Muscle of leg (tissue), 3 donors: ENCODE measurements at regions not wholly inside any gene's neighbourhood (a gene's known extent, or its start where the extent isn't known, plus 50 kb on each side); places are given as distances from the start of the nearest gene placed in this dataset.

Experiments
- DNase-seq: peaks from one replicate; pipeline ENCODE4 v3.0.0; 2013
- H3K27ac ChIP-seq: one replicate; pipeline ENCODE4 v1.5.1; 2013; ENCODE audit warnings: mild to moderate bottlenecking, low read length, control low read depth
- H3K27me3 ChIP-seq: one replicate; pipeline ENCODE4 v1.6.1; 2013; ENCODE audit warnings: low read length; ENCODE audit not compliant: control insufficient read depth, insufficient read depth
- H3K36me3 ChIP-seq: one replicate; pipeline ENCODE4 v1.6.1; 2013; ENCODE audit warnings: low read length; ENCODE audit not compliant: control insufficient read depth, insufficient read depth
- H3K4me1 ChIP-seq: one replicate; pipeline ENCODE4 v1.6.1; 2013; ENCODE audit warnings: low read length; ENCODE audit not compliant: control insufficient read depth, insufficient read depth
- H3K4me3 ChIP-seq: one replicate; pipeline ENCODE4 v1.5.1; 2013; ENCODE audit warnings: low read length, control low read depth
- H3K9me3 ChIP-seq: replicated peaks from 2 replicates; pipeline ENCODE4 v1.6.1; 2013; ENCODE audit warnings: low read depth, low read length; ENCODE audit not compliant: control insufficient read depth
- WGBS: methylation state at CpG from one replicate; pipeline ENCODE4 v1.1.5; 2013; ENCODE audit warnings: missing lambda C conversion rate; ENCODE audit not compliant: insufficient coverage; 5-methylcytosine and 5-hydroxymethylcytosine counted together

- no CpG with 5 or more reads among the region's 2 CpGs for WGBS
- H3K9me3 ChIP-seq, result peaks cover 4% of the 10 kb centered on the region
- no peak overlapping the region for H3K4me3 ChIP-seq
- H3K4me1 ChIP-seq, result no peaks in the 10 kb centered on the region
- no peak overlapping the region for H3K27ac ChIP-seq
- H3K36me3 ChIP-seq, result no peaks in the 10 kb centered on the region
- no peak for DNase-seq
- no peaks in the 10 kb centered on the region for H3K27me3 ChIP-seq
These were observed 1247.3 kb downstream of the SLITRK1 start for GRCh38 chr13:82634946-82635345.

- WGBS, result no CpG with 5 or more reads among the region's 1 CpG
- Histone ChIP-seq H3K27ac (no peak overlapping the region), H3K9me3 (no peaks in the 10 kb centered on the region), H3K4me1 (no peaks in the 10 kb centered on the region), H3K4me3 (no peak overlapping the region), H3K36me3 (no peaks in the 10 kb centered on the region), H3K27me3 (no peaks in the 10 kb centered on the region)
- no peak for DNase-seq
These were observed 1255.1 kb downstream of the SLITRK1 start for GRCh38 chr13:82627183-82627582.

GRCh38 chr13:82625717-82626116 lies 1256.6 kb downstream of the SLITRK1 start:
- Histone ChIP-seq H3K9me3 (no peaks in the 10 kb centered on the region), H3K27ac (no peak overlapping the region)
- no CpG with 5 or more reads among the region's 3 CpGs for WGBS

GRCh38 chr13:82615043-82615442 lies 1267.2 kb downstream of the SLITRK1 start:
- H3K27me3 ChIP-seq, result no peaks in the 10 kb centered on the region
- DNase-seq, result no peak
- H3K4me1 ChIP-seq, result no peaks in the 10 kb centered on the region
- H3K9me3 ChIP-seq, result no peaks in the 10 kb centered on the region
- no CpG with 5 or more reads among the region's 1 CpG for WGBS
- H3K4me3 ChIP-seq, result no peak overlapping the region
- H3K36me3 ChIP-seq, result no peaks in the 10 kb centered on the region
- H3K27ac ChIP-seq, result no peak overlapping the region

More at GRCh38 chr13:82625717-82626116, 1256.6 kb downstream of the SLITRK1 start:
- H3K27me3 ChIP-seq, result no peaks in the 10 kb centered on the region
- no peaks in the 10 kb centered on the region for H3K4me1 ChIP-seq
- DNase-seq, result no peak
- H3K36me3 ChIP-seq, result no peaks in the 10 kb centered on the region
- no peak overlapping the region for H3K4me3 ChIP-seq

- Histone ChIP-seq H3K27ac (no peak overlapping the region), H3K27me3 (no peaks in the 10 kb centered on the region), H3K9me3 (no peaks in the 10 kb centered on the region), H3K36me3 (no peaks in the 10 kb centered on the region), H3K4me1 (no peaks in the 10 kb centered on the region), H3K4me3 (no peak overlapping the region)
- 100% methylated on average over 1 of the region's 2 CpGs for WGBS
- no peak for DNase-seq
These were observed 1268.2 kb downstream of the SLITRK1 start for GRCh38 chr13:82614086-82614485.

- WGBS, result no CpG with 5 or more reads among the region's 1 CpG
- Histone ChIP-seq H3K27ac (no peak overlapping the region), H3K4me1 (no peaks in the 10 kb centered on the region), H3K9me3 (peaks cover 4% of the 10 kb centered on the region), H3K36me3 (no peaks in the 10 kb centered on the region), H3K4me3 (no peak overlapping the region), H3K27me3 (no peaks in the 10 kb centered on the region)
- no peak for DNase-seq
These were observed 1276.3 kb downstream of the SLITRK1 start for GRCh38 chr13:82606008-82606407.

- no peaks in the 10 kb centered on the region for H3K36me3 ChIP-seq
- no peak overlapping the region for H3K4me3 ChIP-seq
- H3K27me3 ChIP-seq, result no peaks in the 10 kb centered on the region
- DNase-seq, result no peak
- no peaks in the 10 kb centered on the region for H3K4me1 ChIP-seq
- WGBS, result 91% methylated on average over 5 of the region's 6 CpGs
- no peak overlapping the region for H3K27ac ChIP-seq
- no peaks in the 10 kb centered on the region for H3K9me3 ChIP-seq
These were observed 1284.5 kb downstream of the SLITRK1 start for GRCh38 chr13:82597747-82598146.

- Histone ChIP-seq H3K36me3 (no peaks in the 10 kb centered on the region), H3K4me3 (no peak overlapping the region), H3K27me3 (no peaks in the 10 kb centered on the region), H3K9me3 (no peaks in the 10 kb centered on the region), H3K4me1 (no peaks in the 10 kb centered on the region), H3K27ac (no peak overlapping the region)
- no peak for DNase-seq
- WGBS, result no CpG with 5 or more reads among the region's 1 CpG
These were observed 1289.0 kb downstream of the SLITRK1 start for GRCh38 chr13:82593239-82593638.

- Histone ChIP-seq H3K36me3 (no peaks in the 10 kb centered on the region), H3K4me1 (no peaks in the 10 kb centered on the region), H3K9me3 (peaks cover 3% of the 10 kb centered on the region), H3K27me3 (no peaks in the 10 kb centered on the region), H3K27ac (no peak overlapping the region), H3K4me3 (no peak overlapping the region)
- DNase-seq, result no peak
- WGBS, result 71% methylated on average over 3 of the region's 3 CpGs
These were observed 1310.6 kb downstream of the SLITRK1 start for GRCh38 chr13:82571653-82572052.

- Histone ChIP-seq H3K27ac (no peak overlapping the region), H3K4me1 (no peaks in the 10 kb centered on the region), H3K36me3 (no peaks in the 10 kb centered on the region), H3K4me3 (no peak overlapping the region), H3K9me3 (no peaks in the 10 kb centered on the region), H3K27me3 (no peaks in the 10 kb centered on the region)
- DNase-seq, result no peak
- no CpG with 5 or more reads among the region's 1 CpG for WGBS
These were observed 1312.7 kb downstream of the SLITRK1 start for GRCh38 chr13:82569581-82569980.

- 85% methylated on average over 4 of the region's 5 CpGs for WGBS
- DNase-seq, result no peak
- no peaks in the 10 kb centered on the region for H3K4me1 ChIP-seq
- no peaks in the 10 kb centered on the region for H3K27me3 ChIP-seq
- H3K4me3 ChIP-seq, result no peak overlapping the region
- H3K27ac ChIP-seq, result no peak overlapping the region
- H3K9me3 ChIP-seq, result no peaks in the 10 kb centered on the region
- H3K36me3 ChIP-seq, result no peaks in the 10 kb centered on the region
These were observed 1315.4 kb downstream of the SLITRK1 start for GRCh38 chr13:82566864-82567263.
